IPS-20b (cell line): ENCODE measurements at regions not wholly inside any gene's neighbourhood (a gene's known extent, or its start where the extent isn't known, plus 50 kb on each side); places are given as distances from the start of the nearest gene placed in this dataset.
"Not testable (repeated sequence)": the region's sequence is repeated elsewhere in the genome, so short reads cannot be mapped to it uniquely, and the experiment has no call there.

Experiments used
- H3K27ac ChIP-seq: one replicate; pipeline ENCODE4 v1.5.1; 2013; ENCODE audit warnings: low read length
- H3K27me3 ChIP-seq: 2 replicates; pipeline ENCODE4 v1.6.1; 2013; ENCODE audit warnings: mild to moderate bottlenecking, low read length, inconsistent platforms; ENCODE audit not compliant: insufficient read depth
- H3K36me3 ChIP-seq: 2 replicates; pipeline ENCODE4 v1.6.1; 2013; ENCODE audit warnings: low read depth, mild to moderate bottlenecking, inconsistent platforms, low read length, moderate library complexity; ENCODE audit not compliant: insufficient read depth
- H3K4me1 ChIP-seq: 2 replicates; pipeline ENCODE4 v1.6.1; 2013; ENCODE audit warnings: mild to moderate bottlenecking, control low read depth, inconsistent platforms, low read length, moderate library complexity; ENCODE audit not compliant: insufficient read depth
- H3K4me3 ChIP-seq: 2 replicates; pipeline ENCODE4 v1.5.1; 2013; ENCODE audit warnings: mild to moderate bottlenecking, low read length, inconsistent platforms
- H3K9ac ChIP-seq: 2 replicates; pipeline ENCODE4 v1.6.1; 2013; ENCODE audit warnings: low read depth, mild to moderate bottlenecking, inconsistent platforms, low read length, moderate library complexity
- H3K9me3 ChIP-seq: 2 replicates; pipeline ENCODE4 v1.6.1; 2013; ENCODE audit warnings: mild to moderate bottlenecking, low read depth, low read length, inconsistent platforms; ENCODE audit not compliant: insufficient read depth

- no peaks in the 10 kb centered on the region for H3K27me3 ChIP-seq
- peaks cover 21% of the 10 kb centered on the region for H3K4me1 ChIP-seq
- H3K27ac ChIP-seq, result no peak overlapping the region
- H3K9me3 ChIP-seq, result peaks cover 6% of the 10 kb centered on the region; the same call in 1 of the 2 replicates
- no peak overlapping the region for H3K4me3 ChIP-seq
- H3K9ac ChIP-seq, result no peak overlapping the region
- H3K36me3 ChIP-seq, result no peaks in the 10 kb centered on the region
Observed at GRCh38 chr12:75807494-75807893, 224.1 kb downstream of the PHLDA1 start.

GRCh38 chr12:75805905-75806304, 225.7 kb downstream of the PHLDA1 start:
- Histone ChIP-seq H3K4me3 (no peak overlapping the region), H3K4me1 (peaks cover 13% of the 10 kb centered on the region), H3K36me3 (no peaks in the 10 kb centered on the region), H3K27ac (no peak overlapping the region), H3K27me3 (no peaks in the 10 kb centered on the region), H3K9me3 (peaks cover 6% of the 10 kb centered on the region; the same call in 1 of the 2 replicates), H3K9ac (no peak overlapping the region)

GRCh38 chr12:75805320-75805719, 226.3 kb downstream of the PHLDA1 start:
- Histone ChIP-seq H3K4me1 (peaks cover 12% of the 10 kb centered on the region), H3K9me3 (peaks cover 6% of the 10 kb centered on the region; the same call in 1 of the 2 replicates), H3K9ac (no peak overlapping the region), H3K36me3 (no peaks in the 10 kb centered on the region), H3K27me3 (no peaks in the 10 kb centered on the region), H3K4me3 (no peak overlapping the region), H3K27ac (no peak overlapping the region)

GRCh38 chr12:75798136-75798926, 233.2 kb downstream of the PHLDA1 start:
- H3K27me3 ChIP-seq, result no peaks in the 10 kb centered on the region
- no peaks in the 10 kb centered on the region for H3K36me3 ChIP-seq
- no peak overlapping the region for H3K4me3 ChIP-seq
- no peak overlapping the region for H3K9ac ChIP-seq
- H3K9me3 ChIP-seq, result no peaks in the 10 kb centered on the region
- no peak overlapping the region for H3K27ac ChIP-seq
- no peaks in the 10 kb centered on the region for H3K4me1 ChIP-seq

GRCh38 chr12:75795125-75795524, 236.5 kb downstream of the PHLDA1 start:
- Histone ChIP-seq H3K27ac (no peak overlapping the region), H3K9ac (no peak overlapping the region), H3K9me3 (no peaks in the 10 kb centered on the region), H3K4me3 (no peak overlapping the region), H3K4me1 (peaks cover 3% of the 10 kb centered on the region; the same call in 1 of the 2 replicates), H3K36me3 (no peaks in the 10 kb centered on the region), H3K27me3 (no peaks in the 10 kb centered on the region)

DNA sequence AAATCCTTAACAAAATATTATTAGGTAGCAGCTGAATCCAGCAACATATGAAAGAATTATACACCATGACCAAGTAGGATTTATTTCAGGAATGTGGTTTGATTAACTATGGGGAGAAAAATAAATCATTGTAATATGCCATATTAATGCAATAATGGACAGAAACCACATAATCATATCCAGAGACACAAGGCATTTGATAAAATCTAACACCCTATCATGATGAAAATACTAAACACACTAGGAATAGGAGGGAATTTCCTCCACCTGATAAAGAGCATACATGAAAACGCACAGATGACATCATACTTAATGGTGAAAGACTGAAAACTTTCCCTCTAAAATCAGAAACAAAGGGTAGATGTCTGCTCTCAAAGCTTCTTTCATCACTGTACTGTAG, 238.9 kb downstream of the PHLDA1 start:
- no peaks in the 10 kb centered on the region for H3K36me3 ChIP-seq
- no peaks in the 10 kb centered on the region for H3K9me3 ChIP-seq
- H3K27ac ChIP-seq, result no peak overlapping the region
- no peak overlapping the region for H3K4me3 ChIP-seq
- H3K27me3 ChIP-seq, result no peaks in the 10 kb centered on the region
- H3K4me1 ChIP-seq, result peaks cover 3% of the 10 kb centered on the region; the same call in 1 of the 2 replicates
- no peak overlapping the region for H3K9ac ChIP-seq

- Histone ChIP-seq H3K36me3 (no peaks in the 10 kb centered on the region), H3K4me3 (no peak overlapping the region), H3K27ac (no peak overlapping the region), H3K4me1 (peaks cover 3% of the 10 kb centered on the region; the same call in 1 of the 2 replicates), H3K27me3 (no peaks in the 10 kb centered on the region), H3K9me3 (no peaks in the 10 kb centered on the region), H3K9ac (no peak overlapping the region)
Observed at GRCh38 chr12:75790219-75790618, 241.4 kb downstream of the PHLDA1 start.

DNA sequence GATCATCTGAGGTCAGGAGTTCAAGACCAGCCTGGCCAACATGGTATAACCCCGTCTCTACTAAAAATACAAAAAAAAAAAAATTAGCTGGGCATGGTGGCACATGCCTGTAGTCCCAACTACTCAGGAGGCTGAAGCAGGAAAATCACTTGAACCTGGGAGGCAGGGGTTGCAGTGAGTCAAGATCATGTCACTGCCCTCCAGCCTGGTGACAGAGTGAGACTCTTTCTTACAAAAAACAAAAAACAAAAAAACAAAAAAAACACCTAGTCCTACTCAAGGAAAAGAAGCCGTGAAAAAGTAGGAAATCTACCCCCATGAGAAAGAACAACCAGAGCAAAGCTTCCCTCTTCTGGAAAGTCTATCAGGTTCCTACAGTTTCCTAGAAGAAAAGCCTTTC, 244.4 kb downstream of the PHLDA1 start:
- not testable (repeated sequence) for H3K4me1 ChIP-seq, H3K9me3 ChIP-seq, H3K27me3 ChIP-seq, H3K4me3 ChIP-seq, H3K9ac ChIP-seq, H3K36me3 ChIP-seq, H3K27ac ChIP-seq

DNA sequence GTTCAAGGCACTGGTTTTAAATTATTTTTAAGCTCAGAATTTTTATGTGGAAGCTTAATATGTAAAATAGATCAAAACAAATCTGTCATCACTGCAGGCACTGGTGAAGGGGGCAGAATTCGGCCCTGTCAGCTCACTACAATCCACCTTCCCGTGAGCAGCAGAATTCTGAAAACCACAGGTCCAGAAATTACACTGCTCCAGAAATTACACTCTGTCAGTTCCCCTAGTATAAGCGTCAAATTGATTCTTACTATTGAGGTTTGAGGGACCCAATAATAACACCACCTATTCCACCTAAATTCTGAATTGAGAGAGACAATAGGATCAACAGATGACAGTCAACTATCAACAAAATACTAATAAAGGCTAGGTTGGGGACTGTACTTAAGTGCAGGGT, 245.5 kb downstream of the PHLDA1 start:
- Histone ChIP-seq H3K27me3 (no peaks in the 10 kb centered on the region), H3K36me3 (no peaks in the 10 kb centered on the region), H3K9me3 (no peaks in the 10 kb centered on the region), H3K4me1 (peaks cover 3% of the 10 kb centered on the region; the same call in 1 of the 2 replicates), H3K27ac (no peak overlapping the region), H3K4me3 (no peak overlapping the region), H3K9ac (no peak overlapping the region)

DNA sequence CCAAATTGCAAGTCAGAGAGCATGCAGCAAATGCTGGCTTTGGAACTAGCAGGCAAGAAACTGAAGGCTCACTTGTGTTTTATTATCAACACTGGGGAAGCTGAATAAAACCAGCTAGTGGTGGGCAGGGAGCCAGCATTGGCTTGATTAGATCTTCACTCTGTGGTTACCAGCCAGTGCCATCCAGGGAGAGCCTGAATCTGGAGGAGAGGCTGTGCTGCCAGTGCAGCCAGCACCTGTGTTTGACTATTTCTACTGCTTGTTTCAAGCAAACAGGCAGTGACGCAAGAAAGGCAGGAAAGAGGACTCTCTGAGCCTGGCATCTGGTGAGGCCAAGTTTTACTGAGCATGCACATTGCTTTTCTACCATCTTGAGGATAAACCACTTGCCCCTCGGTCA, 247.0 kb downstream of the PHLDA1 start:
- H3K36me3 ChIP-seq, result no peaks in the 10 kb centered on the region
- H3K27ac ChIP-seq, result no peak overlapping the region
- no peak overlapping the region for H3K4me3 ChIP-seq
- H3K27me3 ChIP-seq, result no peaks in the 10 kb centered on the region
- no peaks in the 10 kb centered on the region for H3K4me1 ChIP-seq
- H3K9ac ChIP-seq, result no peak overlapping the region
- H3K9me3 ChIP-seq, result no peaks in the 10 kb centered on the region

DNA sequence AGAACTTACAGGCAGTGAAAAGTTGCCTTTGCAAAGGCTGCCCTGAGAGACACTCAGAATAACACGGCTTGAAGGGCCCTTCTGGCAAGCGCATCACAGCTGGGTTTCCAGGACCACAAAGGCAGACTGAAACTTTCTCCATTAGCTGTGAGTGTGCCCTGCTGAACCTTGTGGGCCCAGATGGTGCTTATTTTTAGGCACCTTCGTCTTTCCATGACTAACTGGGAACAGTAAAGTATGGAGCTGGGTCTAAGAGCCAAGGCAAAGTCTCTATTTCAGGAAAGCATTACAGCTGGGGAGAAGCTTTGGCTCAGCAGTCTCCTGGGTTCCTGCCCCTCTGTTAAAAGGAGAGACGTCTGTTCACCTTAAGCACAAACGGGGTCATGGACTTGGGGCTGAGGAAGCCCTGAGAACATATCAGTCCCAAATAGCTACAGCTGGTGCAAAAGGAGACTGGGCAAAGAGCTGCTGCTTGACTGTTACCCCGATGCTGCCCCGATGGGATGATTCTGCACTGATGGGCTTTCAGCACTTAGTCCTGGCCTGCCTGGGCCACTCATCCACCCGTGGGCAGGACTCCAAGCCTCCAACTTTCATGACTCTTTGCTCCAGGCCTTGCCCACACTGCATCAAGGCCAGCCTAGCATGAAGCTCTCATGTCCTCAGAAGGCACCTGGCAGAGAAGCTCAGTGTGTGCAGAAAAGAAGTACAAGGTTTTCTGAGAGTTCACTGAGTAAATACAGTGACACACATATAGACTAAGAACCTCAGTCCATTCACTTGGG, 248.3 kb downstream of the PHLDA1 start:
- Histone ChIP-seq H3K27ac (no peak overlapping the region), H3K9me3 (no peaks in the 10 kb centered on the region), H3K4me3 (no peak overlapping the region), H3K27me3 (no peaks in the 10 kb centered on the region), H3K36me3 (no peaks in the 10 kb centered on the region), H3K9ac (no peak overlapping the region), H3K4me1 (no peaks in the 10 kb centered on the region)

DNA sequence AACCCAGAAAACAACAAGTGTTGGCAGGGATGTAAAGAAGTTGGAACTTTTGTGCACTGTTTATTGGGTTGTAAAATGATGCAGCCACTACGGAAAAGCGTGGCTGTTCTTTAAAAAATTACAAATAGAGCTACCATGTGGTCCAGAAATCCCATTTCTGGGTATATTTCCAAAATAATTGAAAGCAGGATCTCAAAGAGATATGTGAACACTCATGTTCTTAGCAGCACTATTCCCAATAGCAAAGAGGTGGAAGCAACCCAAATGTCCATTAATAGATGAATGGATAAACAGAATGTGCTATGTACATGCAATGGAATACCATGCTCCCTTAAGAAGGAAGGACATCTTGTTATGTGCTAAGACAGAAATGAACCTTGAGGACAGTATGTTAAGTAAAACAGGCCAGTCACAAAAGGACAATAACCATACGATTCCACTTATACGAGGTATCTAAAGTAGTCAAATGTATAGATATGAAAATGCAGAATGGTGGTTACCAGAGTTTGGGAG, 249.5 kb downstream of the PHLDA1 start:
- Histone ChIP-seq H3K36me3 (no peaks in the 10 kb centered on the region), H3K27me3 (no peaks in the 10 kb centered on the region), H3K4me1 (no peaks in the 10 kb centered on the region), H3K9ac (no peak overlapping the region), H3K9me3 (no peaks in the 10 kb centered on the region), H3K27ac (no peak overlapping the region), H3K4me3 (no peak overlapping the region)
